ENCODE measurements at regions not wholly inside any gene's neighbourhood (a gene's known extent, or its start where the extent isn't known, plus 50 kb on each side); places are given as distances from the start of the nearest gene placed in this dataset.

GRCh38 chr13:85379991-85380390 lies 419.2 kb downstream of the SLITRK6 start:
- TF ChIP-seq CTCF (conservative IDR thresholded peaks at IDR 0.05; ENCODE audit: low read length) (no peak), EZH2phosphoT487 (IDR thresholded peaks at IDR 0.05; ENCODE audit: borderline replicate concordance, low read depth, low read length) (no peak)
